ENCODE measurements at regions not wholly inside any gene's neighbourhood (a gene's known extent, or its start where the extent isn't known, plus 50 kb on each side); places are given as distances from the start of the nearest gene placed in this dataset.

GRCh38 chr5:4896328-4896727 lies 243.8 kb upstream of the ADAMTS16 start:
- TF ChIP-seq CTCF (IDR thresholded peaks at IDR 0.05) (no peak), POLR2A (IDR thresholded peaks at IDR 0.05) (no peak), POLR2AphosphoS5 (IDR thresholded peaks at IDR 0.05) (no peak)

Measured in prostate gland (tissue), 2 donors.